SU-DHL-6 (cell line): ENCODE measurements at regions not wholly inside any gene's neighbourhood (a gene's known extent, or its start where the extent isn't known, plus 50 kb on each side); places are given as distances from the start of the nearest gene placed in this dataset.

Source experiments
- CTCF ChIP-seq: fragments of 200-600 bp; sonication (generic); IDR thresholded peaks from one replicate; pipeline ENCODE4 v1.5.1; 2017; ENCODE audit warnings: antibody characterized with exemption, mild to moderate bottlenecking, low read length, moderate library complexity; ENCODE audit not compliant: insufficient read depth, poor library complexity, severe bottlenecking
- EZH2phosphoT487 ChIP-seq: fragments of 200-600 bp; sonication (generic), shearing (Covaris generic); conservative IDR thresholded peaks from 2 replicates; pipeline ENCODE4 v1.6.1; 2018; ENCODE audit warnings: mild to moderate bottlenecking, antibody characterized with exemption, low read length, moderate library complexity, mixed read lengths

- TF ChIP-seq CTCF (no peak), EZH2phosphoT487 (no peak)
These were observed 534.4 kb downstream of the EPHB1 start for GRCh38 chr3:135329479-135329878.
